CD4-positive, CD25-positive, alpha-beta regulatory T cell (primary cell): ENCODE measurements at regions not wholly inside any gene's neighbourhood (a gene's known extent, or its start where the extent isn't known, plus 50 kb on each side); places are given as distances from the start of the nearest gene placed in this dataset.

Experiments used
- ATAC-seq, 2 donors: fragments of 150-1000 bp; cut with Tn5 transposase; one replicate each; pipeline ENCODE4 v1.10.0; 2021; ENCODE audit warnings: low read depth in 2 of 2, moderate number of reproducible peaks in 2 of 2, moderate library complexity in 1 of 2
- DNase-seq, 3 donors: peaks; one replicate each; pipeline versions ENCODE4 v3.0.0 to v3.0.0-alpha.2; 2012 to 2022; ENCODE audit warnings: mixed read lengths in 1 of 3
- H3K27ac ChIP-seq: one replicate; pipeline ENCODE4 v1.7.0; 2013; ENCODE audit warnings: mild to moderate bottlenecking, low read length; ENCODE audit not compliant: insufficient read depth, poor library complexity, severe bottlenecking
- H3K27me3 ChIP-seq: one replicate; pipeline ENCODE4 v1.7.0; 2013; ENCODE audit warnings: low read length; ENCODE audit not compliant: control insufficient read depth, insufficient read depth
- H3K36me3 ChIP-seq: one replicate; pipeline ENCODE4 v1.7.0; 2013; ENCODE audit warnings: mild to moderate bottlenecking, low read length, moderate library complexity; ENCODE audit not compliant: control insufficient read depth, insufficient read depth
- H3K4me1 ChIP-seq: 2 replicates; pipeline ENCODE4 v1.7.0; 2013; ENCODE audit warnings: mild to moderate bottlenecking, low read length; ENCODE audit not compliant: insufficient read depth, control insufficient read depth, poor library complexity, severe bottlenecking
- H3K4me3 ChIP-seq: one replicate; pipeline ENCODE4 v1.7.0; 2013; ENCODE audit warnings: low read depth, mild to moderate bottlenecking, low read length, moderate library complexity
- H3K9me3 ChIP-seq, 2 experiments: 1 replicate in 1 of 2; 2 replicates in 1 of 2; pipeline ENCODE4 v1.7.0; 2013; ENCODE audit warnings: low read length in 2 of 2, mild to moderate bottlenecking in 1 of 2, moderate library complexity in 1 of 2; ENCODE audit not compliant: control insufficient read depth in 2 of 2
- H3K27ac Mint-ChIP-seq, 3 donors: one replicate each; pipeline ENCODE4 v1.8.0; 2020 to 2022; ENCODE audit warnings: mild to moderate bottlenecking in 3 of 3, mixed read lengths in 3 of 3, moderate library complexity in 2 of 3
- H3K27me3 Mint-ChIP-seq: one replicate; pipeline ENCODE4 v1.8.0; 2022; ENCODE audit warnings: mild to moderate bottlenecking, mixed read lengths
- H3K36me3 Mint-ChIP-seq: one replicate; pipeline ENCODE4 v1.8.0; 2020; ENCODE audit warnings: mixed read lengths
- H3K4me1 Mint-ChIP-seq, 4 donors: one replicate each; pipeline ENCODE4 v1.8.0; 2020 to 2022; ENCODE audit warnings: mixed read lengths in 4 of 4, mild to moderate bottlenecking in 1 of 4
- H3K4me3 Mint-ChIP-seq, 4 donors: one replicate each; pipeline ENCODE4 v1.8.0; 2020 to 2022; ENCODE audit warnings: mild to moderate bottlenecking in 4 of 4, mixed read lengths in 4 of 4, moderate library complexity in 3 of 4
- H3K9me3 Mint-ChIP-seq, 7 donors: one replicate each; pipeline ENCODE4 v1.8.0; 2020 to 2022; ENCODE audit warnings: mixed read lengths in 7 of 7, mild to moderate bottlenecking in 3 of 7, moderate library complexity in 2 of 7

GRCh38 chr12:67370979-67371378, 101.8 kb downstream of the CAND1 start:
- Mint-ChIP-seq H3K36me3 (no peaks in the 10 kb centered on the region), H3K27ac (no peak overlapping the region), H3K27me3 (peaks cover 4% of the 10 kb centered on the region), H3K4me1 (peaks cover 0 to 5% (median 0%) of the 10 kb centered on the region in 4 donors), H3K4me3 (no peak overlapping the region), H3K9me3 (peaks cover 0 to 4% (median 3%) of the 10 kb centered on the region in 7 donors)
- Histone ChIP-seq H3K9me3 (no peaks in the 10 kb centered on the region), H3K27ac (no peak overlapping the region), H3K36me3 (no peaks in the 10 kb centered on the region), H3K4me1 (no peaks in the 10 kb centered on the region), H3K4me3 (no peak overlapping the region), H3K27me3 (no peaks in the 10 kb centered on the region)
- ATAC-seq (no peak), DNase-seq (no peak)

GRCh38 chr12:67377021-67377420, 107.9 kb downstream of the CAND1 start:
- H3K9me3 ChIP-seq, result no peaks in the 10 kb centered on the region
- H3K36me3 ChIP-seq, result no peaks in the 10 kb centered on the region
- ATAC-seq (no peak), DNase-seq (no peak)
- no peak overlapping the region for H3K27ac Mint-ChIP-seq
- no peaks in the 10 kb centered on the region for H3K4me1 ChIP-seq
- H3K27me3 ChIP-seq, result peaks cover 3% of the 10 kb centered on the region
- peaks cover 5% of the 10 kb centered on the region for H3K27me3 Mint-ChIP-seq
- no peaks in the 10 kb centered on the region for H3K4me1 Mint-ChIP-seq
- H3K4me3 Mint-ChIP-seq, result no peak overlapping the region
- peaks cover 0 to 6% (median 3%) of the 10 kb centered on the region in 7 donors for H3K9me3 Mint-ChIP-seq
- H3K36me3 Mint-ChIP-seq, result no peaks in the 10 kb centered on the region
- H3K27ac ChIP-seq, result no peak overlapping the region
- no peak overlapping the region for H3K4me3 ChIP-seq

GRCh38 chr12:67377541-67377940, 108.4 kb downstream of the CAND1 start:
- DNase-seq (no peak), ATAC-seq (no peak)
- Histone ChIP-seq H3K27me3 (peaks cover 3% of the 10 kb centered on the region), H3K9me3 (no peaks in the 10 kb centered on the region), H3K4me1 (no peaks in the 10 kb centered on the region), H3K4me3 (no peak overlapping the region), H3K27ac (no peak overlapping the region), H3K36me3 (no peaks in the 10 kb centered on the region)
- H3K27ac Mint-ChIP-seq, result no peak overlapping the region
- H3K4me1 Mint-ChIP-seq, result no peaks in the 10 kb centered on the region
- H3K4me3 Mint-ChIP-seq, result no peak overlapping the region
- H3K27me3 Mint-ChIP-seq, result peaks cover 5% of the 10 kb centered on the region
- peaks cover 0 to 6% (median 0%) of the 10 kb centered on the region in 7 donors for H3K9me3 Mint-ChIP-seq
- H3K36me3 Mint-ChIP-seq, result no peaks in the 10 kb centered on the region

GRCh38 chr12:67382241-67382871, 113.2 kb downstream of the CAND1 start:
- no peaks in the 10 kb centered on the region for H3K9me3 ChIP-seq
- no peak for DNase-seq
- ATAC-seq, result no peak

GRCh38 chr12:67386869-67387565, 117.9 kb downstream of the CAND1 start:
- Mint-ChIP-seq H3K36me3 (no peaks in the 10 kb centered on the region), H3K27me3 (peaks cover 6% of the 10 kb centered on the region), H3K9me3 (no peaks in the 10 kb centered on the region), H3K4me3 (no peak overlapping the region), H3K27ac (no peak overlapping the region), H3K4me1 (no peaks in the 10 kb centered on the region)
- no peaks in the 10 kb centered on the region for H3K27me3 ChIP-seq
- no peak overlapping the region for H3K27ac ChIP-seq
- ATAC-seq (no peak), DNase-seq (no peak)
- H3K4me1 ChIP-seq, result no peaks in the 10 kb centered on the region
- no peaks in the 10 kb centered on the region for H3K36me3 ChIP-seq
- no peak overlapping the region for H3K4me3 ChIP-seq
- H3K9me3 ChIP-seq, result no peaks in the 10 kb centered on the region

More at GRCh38 chr12:67382241-67382871, 113.2 kb downstream of the CAND1 start:
- no peaks in the 10 kb centered on the region for H3K4me1 ChIP-seq
- H3K27me3 Mint-ChIP-seq, result peaks cover 11% of the 10 kb centered on the region
- H3K27me3 ChIP-seq, result peaks cover 3% of the 10 kb centered on the region
- H3K27ac ChIP-seq, result no peak overlapping the region
- H3K36me3 Mint-ChIP-seq, result no peaks in the 10 kb centered on the region
- no peak overlapping the region for H3K4me3 Mint-ChIP-seq
- no peaks in the 10 kb centered on the region for H3K36me3 ChIP-seq
- H3K27ac Mint-ChIP-seq, result no peak overlapping the region
- H3K4me1 Mint-ChIP-seq, result no peaks in the 10 kb centered on the region
- no peak overlapping the region for H3K4me3 ChIP-seq
- peaks cover 0 to 4% (median 0%) of the 10 kb centered on the region in 7 donors for H3K9me3 Mint-ChIP-seq

- H3K4me3 Mint-ChIP-seq, result no peak overlapping the region
- no peaks in the 10 kb centered on the region for H3K36me3 Mint-ChIP-seq
- H3K4me1 ChIP-seq, result no peaks in the 10 kb centered on the region
- no peaks in the 10 kb centered on the region for H3K4me1 Mint-ChIP-seq
- no peak overlapping the region for H3K27ac Mint-ChIP-seq
- no peak for DNase-seq
- H3K36me3 ChIP-seq, result no peaks in the 10 kb centered on the region
- H3K27me3 Mint-ChIP-seq, result peaks cover 10% of the 10 kb centered on the region
- H3K27me3 ChIP-seq, result no peaks in the 10 kb centered on the region
- H3K9me3 Mint-ChIP-seq, result no peaks in the 10 kb centered on the region
- H3K4me3 ChIP-seq, result no peak overlapping the region
- ATAC-seq, result no peak
- no peaks in the 10 kb centered on the region for H3K9me3 ChIP-seq
- no peak overlapping the region for H3K27ac ChIP-seq
Observed at GRCh38 chr12:67388331-67389138, 119.4 kb downstream of the CAND1 start.

GRCh38 chr12:67390273-67390672, 121.1 kb downstream of the CAND1 start:
- Histone ChIP-seq H3K9me3 (no peaks in the 10 kb centered on the region), H3K27ac (no peak overlapping the region), H3K27me3 (peaks cover 2% of the 10 kb centered on the region), H3K4me3 (no peak overlapping the region), H3K36me3 (no peaks in the 10 kb centered on the region), H3K4me1 (no peaks in the 10 kb centered on the region)
- Mint-ChIP-seq H3K27me3 (peaks cover 10% of the 10 kb centered on the region), H3K4me3 (peak overlapping the region in 1 of 4 donors; percentile 62), H3K9me3 (no peaks in the 10 kb centered on the region), H3K27ac (no peak overlapping the region), H3K4me1 (peaks cover 0 to 3% (median 0%) of the 10 kb centered on the region in 4 donors), H3K36me3 (no peaks in the 10 kb centered on the region)
- ATAC-seq (no peak), DNase-seq (no peak)
